DOHH2 (cell line): ENCODE measurements at regions not wholly inside any gene's neighbourhood (a gene's known extent, or its start where the extent isn't known, plus 50 kb on each side); places are given as distances from the start of the nearest gene placed in this dataset.

Experiments
- CTCF ChIP-seq: fragments of 200-600 bp; sonication (generic); IDR thresholded peaks from one replicate; pipeline ENCODE4 v1.5.1; 2014; ENCODE audit warnings: antibody characterized with exemption, mild to moderate bottlenecking, low read depth, low read length; ENCODE audit not compliant: poor library complexity, severe bottlenecking
- EZH2phosphoT487 ChIP-seq: fragments of 200-600 bp; sonication (generic); IDR thresholded peaks from 2 replicates; pipeline ENCODE4 v1.6.1; 2017; ENCODE audit warnings: borderline replicate concordance, mild to moderate bottlenecking, antibody characterized with exemption, low read length, moderate library complexity, mixed read lengths

- TF ChIP-seq CTCF (no peak), EZH2phosphoT487 (no peak)
These were observed 521.2 kb upstream of the POU3F3 start for GRCh38 chr2:104332731-104333130.
